HUDEP-2 (cell line): ENCODE measurements at regions not wholly inside any gene's neighbourhood (a gene's known extent, or its start where the extent isn't known, plus 50 kb on each side); places are given as distances from the start of the nearest gene placed in this dataset.
A peak's percentile ranks its signal among the peaks of the same experiment; 100 is the strongest.

ENCODE experiments used
- DNase-seq, 76 experiments: peaks; one replicate each; lab custom pipeline; 2025; ENCODE audit not compliant: unreplicated experiment in 76 of 76; lab: John Stamatoyannopoulos, UW

DNA sequence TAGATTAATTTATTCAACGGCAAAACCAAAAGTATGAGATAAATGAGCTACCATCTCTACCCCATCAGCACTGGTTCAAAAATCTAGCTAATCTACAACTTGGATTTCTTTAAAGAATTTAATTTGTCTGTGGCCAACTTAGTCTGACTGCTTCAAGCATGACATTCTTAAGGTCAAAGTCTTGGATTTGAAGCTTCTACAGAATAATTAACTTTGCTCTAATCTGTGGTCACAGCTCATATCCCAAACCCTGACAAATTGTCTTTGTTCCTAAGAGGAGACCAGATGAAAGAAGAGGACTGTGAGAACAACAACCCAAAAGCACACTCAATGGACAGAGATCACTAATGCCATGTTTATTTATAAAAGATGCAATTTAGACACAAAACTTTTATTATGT is 166.9 kb upstream of the EPHA7 start:
- no peak for DNase-seq

DNA sequence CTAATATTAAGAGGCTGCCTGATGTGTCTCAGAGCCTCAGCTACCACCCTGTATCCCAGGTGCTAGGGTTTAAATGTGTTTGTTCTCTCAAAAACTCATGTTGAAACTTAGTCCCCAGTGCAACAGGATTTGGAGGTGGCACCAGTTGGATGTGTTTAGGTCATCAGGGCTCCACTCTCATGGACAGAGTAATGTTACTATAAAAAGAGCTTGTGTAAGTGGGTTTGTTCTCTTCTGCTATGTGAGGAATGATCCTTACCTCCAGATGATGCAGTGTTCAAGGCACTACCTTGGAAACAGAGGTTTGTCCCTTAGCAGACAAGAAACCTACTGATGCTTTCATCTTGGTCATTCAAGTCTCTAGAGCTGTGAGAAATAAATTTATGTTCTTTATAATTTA is 164.9 kb upstream of the EPHA7 start:
- no peak for DNase-seq

DNA sequence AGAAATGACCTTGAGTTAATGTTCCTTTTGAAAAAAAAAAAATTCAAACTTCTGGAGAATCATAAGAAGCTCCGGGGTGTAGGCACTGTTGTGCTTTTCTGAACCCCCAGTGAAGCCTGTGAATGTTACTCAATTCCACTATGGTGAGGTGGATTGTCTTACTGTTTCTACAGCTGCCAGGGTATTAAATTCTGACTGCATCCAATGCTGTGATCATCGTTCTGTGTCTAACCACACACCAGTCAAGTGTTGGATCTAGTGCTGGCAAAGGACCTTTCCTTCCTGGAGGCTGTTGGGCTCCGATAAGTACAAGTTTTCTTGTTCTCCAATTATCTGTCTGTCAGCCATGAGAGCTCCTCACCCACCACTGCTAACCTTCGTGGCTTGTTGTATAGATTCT is 162.0 kb upstream of the EPHA7 start:
- DNase-seq: no peak

GRCh38 chr6:93580446-93580845 is 161.1 kb upstream of the EPHA7 start:
- no peak for DNase-seq

- DNase-seq: no peak
Observed at GRCh38 chr6:93575495-93576267, 156.3 kb upstream of the EPHA7 start.

GRCh38 chr6:93574299-93574698 is 154.9 kb upstream of the EPHA7 start:
- DNase-seq: no peak

DNA sequence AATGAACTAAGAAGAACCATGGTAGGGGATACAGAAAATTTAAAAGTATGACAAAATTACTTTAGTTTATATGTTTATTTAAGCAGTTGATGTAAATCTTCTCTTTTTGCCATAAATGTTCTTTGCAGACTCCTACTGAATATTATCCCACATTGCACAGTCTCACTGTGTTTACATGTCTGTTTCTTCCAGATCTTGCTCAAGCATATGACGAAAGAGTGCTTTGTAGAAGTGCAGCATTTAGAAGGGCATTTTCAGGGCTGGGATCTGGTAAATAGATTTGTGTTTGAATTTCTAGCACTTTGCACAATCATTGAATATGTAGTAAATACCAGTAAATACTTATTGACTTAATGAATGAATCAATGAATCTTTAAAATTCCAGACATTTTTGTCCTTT is 152.0 kb upstream of the EPHA7 start:
- no peak for DNase-seq

DNA sequence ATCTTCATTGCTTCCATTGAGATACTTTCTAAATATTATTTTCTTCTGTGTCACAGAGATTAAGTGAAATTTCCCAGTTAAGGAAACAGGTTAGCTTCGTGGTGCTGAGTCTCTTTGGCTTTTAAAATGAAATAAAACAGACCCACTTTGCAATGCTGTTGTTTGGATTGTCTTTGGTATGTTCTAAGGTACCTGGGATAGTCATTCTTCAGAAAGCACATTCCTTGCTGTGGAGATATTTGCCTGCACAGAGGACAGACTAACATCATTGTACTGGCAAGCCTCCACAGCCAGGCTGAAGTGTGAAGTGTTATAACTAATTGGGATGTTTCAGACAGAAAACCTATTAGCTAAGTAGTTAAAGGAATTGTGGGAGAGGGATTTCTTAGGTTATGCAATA is 148.8 kb upstream of the EPHA7 start:
- no peak for DNase-seq

DNA sequence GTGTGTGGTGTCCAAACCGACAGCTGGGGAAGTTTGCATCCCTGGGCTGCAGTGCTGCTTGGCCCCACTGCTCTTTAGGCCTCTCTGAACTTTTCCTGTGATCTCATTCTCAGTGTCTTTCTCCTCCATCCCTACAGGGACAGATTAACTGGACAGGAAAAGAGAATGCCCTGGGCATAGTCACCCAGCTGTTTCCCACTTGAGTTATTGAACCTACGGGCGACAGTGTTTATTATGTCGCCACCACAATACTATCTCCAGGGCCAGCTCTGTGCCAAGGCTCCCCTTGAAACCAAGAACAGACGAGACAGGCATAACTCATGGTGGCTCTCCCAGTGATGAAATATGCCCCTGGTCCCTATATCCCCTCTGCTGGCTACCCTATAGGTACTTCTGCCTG is 147.8 kb upstream of the EPHA7 start:
- no peak for DNase-seq

- DNase-seq: no peak
Observed at GRCh38 chr6:93566285-93566684, 146.9 kb upstream of the EPHA7 start.

DNA sequence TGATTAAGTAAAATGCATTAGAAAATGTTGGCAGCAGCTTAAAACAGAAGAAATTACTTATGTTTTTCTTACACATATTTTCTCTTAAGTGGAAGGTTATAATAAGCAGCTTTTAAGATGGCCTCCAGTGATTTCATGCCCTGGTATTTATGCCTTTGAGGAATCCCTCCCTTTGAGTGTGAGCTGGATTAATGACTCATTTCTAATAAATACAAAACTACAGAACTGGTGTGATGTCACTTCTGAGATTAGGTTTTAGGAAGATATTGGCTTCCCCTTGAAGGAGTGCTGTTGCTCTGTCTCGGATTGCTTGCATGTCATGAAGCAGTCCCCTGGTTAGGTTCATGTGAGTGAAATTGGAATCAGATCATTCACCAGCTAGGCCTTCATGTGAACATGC is 143.2 kb upstream of the EPHA7 start:
- DNase-seq: peak in 1 of 76 experiments; percentile 2

DNA sequence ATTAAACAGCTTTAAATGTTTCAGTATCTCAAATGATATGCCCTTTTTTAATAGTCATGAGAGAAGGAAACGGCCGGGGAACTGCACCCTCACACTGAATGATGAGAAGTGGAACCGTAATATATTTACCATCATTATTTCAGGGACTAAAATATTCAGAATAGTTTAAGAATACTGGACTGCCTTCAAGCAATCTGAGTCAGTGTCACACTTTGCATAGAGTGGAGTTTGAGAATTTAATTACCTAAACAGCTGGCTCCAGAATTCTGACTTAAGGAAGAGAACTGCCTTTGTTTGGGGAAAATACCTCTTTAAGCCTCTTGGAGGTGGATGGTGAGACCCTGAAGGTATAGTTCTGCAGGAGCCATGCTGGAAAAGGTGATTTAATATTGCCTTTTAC is 135.9 kb upstream of the EPHA7 start:
- DNase-seq: no peak

DNA sequence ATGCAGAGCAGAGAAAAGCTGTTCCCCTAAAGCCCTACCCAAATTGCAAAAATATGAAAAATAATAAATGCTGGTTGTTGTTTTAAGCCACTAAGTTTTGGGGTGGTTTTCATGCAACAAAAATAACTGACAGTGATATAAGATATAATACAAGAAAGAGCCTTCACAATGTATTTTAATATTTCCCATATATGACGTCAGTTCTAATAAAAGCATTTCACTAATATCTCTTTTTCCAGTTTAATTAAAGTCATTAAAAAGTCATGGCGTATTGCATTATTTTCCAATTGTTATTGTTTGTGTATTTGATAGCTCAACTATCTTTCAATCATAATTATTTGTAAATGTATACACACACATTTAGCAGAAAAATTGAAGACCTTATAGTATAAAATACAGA is 134.7 kb upstream of the EPHA7 start:
- DNase-seq: no peak

DNA sequence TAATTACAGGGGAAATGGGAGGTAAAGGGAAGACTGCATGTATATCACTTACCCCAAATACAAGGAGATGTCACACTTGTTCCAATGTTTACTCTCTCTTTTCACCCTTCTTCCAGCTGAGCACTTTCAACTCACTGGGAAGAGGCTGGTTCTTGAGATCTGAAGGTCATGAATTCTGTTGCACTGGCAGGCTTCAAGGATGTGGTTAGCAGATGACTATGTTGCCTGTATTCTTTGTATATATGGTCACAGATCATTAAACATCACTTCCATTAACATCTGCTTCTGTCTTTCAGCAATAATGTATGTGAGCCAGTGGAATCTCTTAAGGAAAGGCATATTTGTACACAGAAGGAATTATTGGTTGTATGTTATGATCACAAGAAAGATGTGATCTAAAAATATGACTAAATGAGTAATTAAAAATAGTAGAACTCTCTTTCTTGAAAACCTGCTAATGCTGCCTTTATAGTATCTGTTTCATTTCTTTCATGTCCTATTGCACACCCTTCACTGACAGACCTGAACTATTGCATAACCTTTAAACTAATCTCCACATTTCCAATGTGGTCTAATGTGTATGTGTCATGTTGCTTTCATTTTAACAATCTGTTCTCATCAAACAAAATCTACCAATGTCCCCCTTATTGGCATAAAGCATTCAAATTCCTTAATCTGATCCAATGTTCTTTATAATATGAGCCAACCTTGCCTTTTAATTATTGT is 131.4 kb upstream of the EPHA7 start:
- DNase-seq: no peak

- DNase-seq: no peak
Observed at GRCh38 chr6:93549868-93550267, 130.5 kb upstream of the EPHA7 start.

- no peak for DNase-seq
Observed at GRCh38 chr6:93524671-93525451, 105.5 kb upstream of the EPHA7 start.

DNA sequence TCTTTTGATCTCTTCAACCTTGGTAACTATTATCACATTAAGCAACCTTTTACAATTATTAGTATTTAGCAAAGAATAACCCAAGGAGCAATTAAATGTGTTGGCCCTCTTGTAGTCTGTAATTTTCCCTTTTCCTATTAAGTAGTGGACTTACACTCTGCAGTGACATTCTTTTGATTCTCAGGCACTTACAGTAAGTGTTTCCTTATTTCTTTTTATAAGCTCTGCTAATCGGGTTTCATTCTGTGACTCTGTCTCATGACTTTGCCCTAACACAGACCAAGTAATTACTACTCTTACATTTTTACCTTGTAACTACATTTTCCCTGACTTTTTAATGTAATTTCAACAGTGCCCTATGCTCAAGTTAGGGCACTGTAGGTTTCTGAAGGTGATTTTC is 104.0 kb upstream of the EPHA7 start:
- no peak for DNase-seq

DNA sequence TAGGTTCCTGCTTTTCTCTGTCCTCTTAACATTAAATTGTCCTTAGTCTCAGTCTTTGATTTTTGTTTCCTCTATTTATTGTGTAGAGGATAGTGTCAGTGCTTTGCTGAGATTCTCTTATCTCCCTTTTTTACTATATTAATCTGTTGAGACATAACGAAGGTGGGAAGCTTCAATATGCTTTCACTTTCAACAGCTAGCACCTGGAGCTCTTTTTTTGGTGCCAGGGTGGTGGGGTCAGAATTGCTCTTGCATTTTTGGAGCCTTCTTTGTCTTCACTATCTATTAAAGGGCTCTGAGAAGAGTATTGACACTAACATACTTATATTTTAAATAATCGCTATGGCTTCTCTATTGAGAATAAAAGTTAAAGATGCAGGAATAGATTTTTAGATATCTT is 97.1 kb upstream of the EPHA7 start:
- DNase-seq: no peak

GRCh38 chr6:93515736-93516135 is 96.4 kb upstream of the EPHA7 start:
- DNase-seq: no peak

GRCh38 chr6:93498713-93499112 is 79.4 kb upstream of the EPHA7 start:
- DNase-seq: no peak

DNA sequence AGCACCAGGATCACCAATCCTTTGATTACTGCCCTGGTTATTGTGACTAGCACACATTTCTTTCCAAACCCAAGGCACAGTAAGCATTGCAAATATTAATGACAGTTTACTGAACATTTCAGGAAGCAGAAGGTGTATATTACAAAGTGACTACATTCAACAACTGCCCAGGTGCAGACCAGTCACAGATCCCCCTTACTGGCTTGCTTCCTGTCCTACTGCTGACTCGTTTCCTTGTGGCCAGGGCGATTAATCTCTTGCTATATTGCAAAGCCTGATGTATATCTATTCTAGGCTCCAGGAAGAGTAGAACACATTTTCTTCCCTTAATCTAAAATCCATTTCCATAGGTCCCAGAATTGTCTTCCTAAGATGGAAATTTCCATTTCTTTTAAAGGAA is 77.2 kb upstream of the EPHA7 start:
- DNase-seq: no peak

- DNase-seq: no peak
Observed at GRCh38 chr6:93494057-93494456, 74.7 kb upstream of the EPHA7 start.
